Karpas-422 (cell line): ENCODE measurements at regions not wholly inside any gene's neighbourhood (a gene's known extent, or its start where the extent isn't known, plus 50 kb on each side); places are given as distances from the start of the nearest gene placed in this dataset.

Source experiments
- DNase-seq: peaks from one replicate; pipeline ENCODE4 v3.0.0-alpha.2; 2015
- H2AFZ ChIP-seq: fragments of 200-600 bp; sonication (generic); 2 replicates; pipeline ENCODE4 v1.6.1; 2014; ENCODE audit warnings: antibody characterized with exemption, low read length, mixed read lengths
- H3K27ac ChIP-seq: fragments of 200-600 bp; sonication (generic); 2 replicates; pipeline ENCODE4 v1.5.1; 2014; ENCODE audit warnings: mild to moderate bottlenecking, low read length, moderate library complexity
- H3K27me3 ChIP-seq: fragments of 200-600 bp; sonication (generic); 2 replicates; pipeline ENCODE4 v1.6.1; 2014; ENCODE audit warnings: low read length, mixed read lengths
- H3K36me3 ChIP-seq: fragments of 200-600 bp; sonication (generic); 2 replicates; pipeline ENCODE4 v1.6.1; 2014; ENCODE audit warnings: low read length, mixed read lengths; ENCODE audit not compliant: insufficient read depth
- H3K4me1 ChIP-seq: fragments of 200-600 bp; sonication (generic); 2 replicates; pipeline ENCODE4 v1.6.1; 2014; ENCODE audit warnings: mild to moderate bottlenecking, low read length, mixed read lengths
- H3K4me2 ChIP-seq: fragments of 200-600 bp; sonication (generic); 2 replicates; pipeline ENCODE4 v1.6.1; 2014; ENCODE audit warnings: low read length, low read depth, mild to moderate bottlenecking; ENCODE audit not compliant: poor library complexity, severe bottlenecking
- H3K4me3 ChIP-seq: fragments of 200-600 bp; sonication (generic); 2 replicates; pipeline ENCODE4 v1.5.1; 2014; ENCODE audit warnings: mild to moderate bottlenecking, antibody characterized with exemption, low read length, mixed read lengths
- H3K79me2 ChIP-seq: fragments of 200-600 bp; sonication (generic); 2 replicates; pipeline ENCODE4 v1.6.1; 2014; ENCODE audit warnings: mild to moderate bottlenecking, low read length, mixed read lengths
- H3K9ac ChIP-seq: fragments of 200-600 bp; sonication (generic); 2 replicates; pipeline ENCODE4 v1.6.0; 2014; ENCODE audit warnings: low read length
- H3K9me2 ChIP-seq: fragments of 200-600 bp; sonication (generic), shearing (Covaris generic); replicated peaks from 2 replicates; pipeline ENCODE4 v1.6.0; 2014; ENCODE audit warnings: mild to moderate bottlenecking, low read length, moderate library complexity; ENCODE audit not compliant: insufficient read depth
- H3K9me3 ChIP-seq: fragments of 300-700, 200-600 bp; sonication (generic); 2 replicates; pipeline ENCODE4 v1.6.1; 2014; ENCODE audit warnings: low read length, mixed read lengths
- H4K20me1 ChIP-seq: fragments of 200-600 bp; sonication (generic); 2 replicates; pipeline ENCODE4 v1.6.1; 2014; ENCODE audit warnings: mild to moderate bottlenecking, antibody characterized with exemption, low read length, low read depth; ENCODE audit not compliant: insufficient read depth

DNA sequence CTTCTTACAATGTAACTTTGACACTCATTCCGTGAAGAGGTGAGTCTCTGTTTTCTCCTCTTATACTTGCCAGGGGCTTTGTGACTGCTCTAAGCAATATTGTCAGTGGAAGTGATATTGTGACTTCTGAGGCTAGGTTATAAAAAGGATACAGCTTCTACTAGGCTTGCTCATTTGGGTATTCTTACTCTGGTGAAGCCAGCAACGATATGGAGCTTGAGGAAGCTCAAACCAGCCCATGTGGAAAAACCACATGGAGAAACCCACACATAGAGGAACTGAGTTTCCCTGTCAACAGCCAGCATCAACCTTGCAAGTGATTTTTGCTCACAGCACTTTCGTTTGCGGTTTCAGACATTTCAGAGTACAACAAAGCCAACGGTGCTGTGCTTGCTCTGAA is 149.6 kb upstream of the SEMA3E start:
- no peaks in the 10 kb centered on the region for H3K9me2 ChIP-seq
- H4K20me1 ChIP-seq = no peaks in the 10 kb centered on the region
- H3K4me3 ChIP-seq = no peak overlapping the region
- no peaks in the 10 kb centered on the region for H3K4me1 ChIP-seq
- no peak for DNase-seq
- H3K4me2 ChIP-seq = no peak overlapping the region
- no peak overlapping the region for H3K9ac ChIP-seq
- no peak overlapping the region for H3K27ac ChIP-seq
- no peaks in the 10 kb centered on the region for H3K79me2 ChIP-seq
- no peaks in the 10 kb centered on the region for H3K27me3 ChIP-seq
- H3K36me3 ChIP-seq = no peaks in the 10 kb centered on the region
- H3K9me3 ChIP-seq = peaks cover 41% of the 10 kb centered on the region
- H2AFZ ChIP-seq = no peak overlapping the region

- H3K9me2 ChIP-seq = no peaks in the 10 kb centered on the region
- no peak overlapping the region for H3K4me2 ChIP-seq
- H4K20me1 ChIP-seq = no peaks in the 10 kb centered on the region
- H3K4me1 ChIP-seq = no peaks in the 10 kb centered on the region
- no peaks in the 10 kb centered on the region for H3K36me3 ChIP-seq
- H3K27me3 ChIP-seq = no peaks in the 10 kb centered on the region
- H2AFZ ChIP-seq = no peak overlapping the region
- H3K79me2 ChIP-seq = no peaks in the 10 kb centered on the region
- H3K9me3 ChIP-seq = peaks cover 37% of the 10 kb centered on the region
- no peak overlapping the region for H3K9ac ChIP-seq
- no peak for DNase-seq
- H3K27ac ChIP-seq = no peak overlapping the region
- H3K4me3 ChIP-seq = no peak overlapping the region
Observed at GRCh38 chr7:83796760-83797159, 147.8 kb upstream of the SEMA3E start.

DNA sequence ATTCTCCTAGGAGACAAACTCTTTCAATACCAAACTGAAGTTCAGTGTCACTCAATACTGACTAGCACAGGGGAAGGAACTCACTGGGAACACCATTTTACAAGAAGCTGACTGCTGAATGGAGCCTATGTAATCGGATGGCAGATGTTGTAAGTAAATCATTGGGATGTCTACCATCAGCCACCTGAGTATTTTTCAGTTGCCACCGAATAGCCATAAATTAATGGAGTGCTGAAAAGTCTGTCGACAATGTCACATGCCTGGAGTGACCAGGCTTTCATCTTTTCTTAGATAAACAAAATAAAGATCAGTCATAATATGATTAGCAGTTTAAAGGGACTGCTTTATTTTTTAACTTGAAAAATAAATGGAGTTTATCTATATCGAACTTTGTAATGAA is 145.9 kb upstream of the SEMA3E start:
- DNase-seq = no peak
- Histone ChIP-seq H2AFZ (no peak overlapping the region), H3K27me3 (no peaks in the 10 kb centered on the region), H3K4me3 (no peak overlapping the region), H3K79me2 (no peaks in the 10 kb centered on the region), H3K27ac (no peak overlapping the region), H3K4me2 (no peak overlapping the region), H3K4me1 (no peaks in the 10 kb centered on the region), H4K20me1 (no peaks in the 10 kb centered on the region), H3K9me3 (peaks cover 33% of the 10 kb centered on the region), H3K9me2 (no peaks in the 10 kb centered on the region), H3K9ac (no peak overlapping the region), H3K36me3 (no peaks in the 10 kb centered on the region)

- DNase-seq = no peak
- Histone ChIP-seq H3K9ac (no peak overlapping the region), H3K36me3 (no peaks in the 10 kb centered on the region), H2AFZ (no peak overlapping the region), H3K4me2 (no peak overlapping the region), H3K9me3 (peaks cover 29% of the 10 kb centered on the region), H3K27me3 (no peaks in the 10 kb centered on the region), H4K20me1 (no peaks in the 10 kb centered on the region), H3K4me1 (no peaks in the 10 kb centered on the region), H3K4me3 (no peak overlapping the region), H3K9me2 (no peaks in the 10 kb centered on the region), H3K79me2 (no peaks in the 10 kb centered on the region), H3K27ac (no peak overlapping the region)
Observed at GRCh38 chr7:83793558-83793957, 144.6 kb upstream of the SEMA3E start.

- peaks cover 23% of the 10 kb centered on the region for H3K9me3 ChIP-seq
- H3K4me2 ChIP-seq = no peak overlapping the region
- H3K27ac ChIP-seq = no peak overlapping the region
- no peak overlapping the region for H3K4me3 ChIP-seq
- no peak overlapping the region for H3K9ac ChIP-seq
- no peaks in the 10 kb centered on the region for H3K4me1 ChIP-seq
- no peaks in the 10 kb centered on the region for H4K20me1 ChIP-seq
- H2AFZ ChIP-seq = no peak overlapping the region
- DNase-seq = no peak
- H3K79me2 ChIP-seq = no peaks in the 10 kb centered on the region
- no peaks in the 10 kb centered on the region for H3K36me3 ChIP-seq
- no peaks in the 10 kb centered on the region for H3K9me2 ChIP-seq
- H3K27me3 ChIP-seq = no peaks in the 10 kb centered on the region
Observed at GRCh38 chr7:83791737-83792136, 142.8 kb upstream of the SEMA3E start.

GRCh38 chr7:83786858-83787257 is 137.9 kb upstream of the SEMA3E start:
- Histone ChIP-seq H2AFZ (no peak overlapping the region), H3K36me3 (no peaks in the 10 kb centered on the region), H3K27me3 (no peaks in the 10 kb centered on the region), H4K20me1 (no peaks in the 10 kb centered on the region), H3K9me2 (no peaks in the 10 kb centered on the region), H3K9ac (no peak overlapping the region), H3K4me2 (no peak overlapping the region), H3K79me2 (no peaks in the 10 kb centered on the region), H3K27ac (no peak overlapping the region), H3K9me3 (peaks cover 25% of the 10 kb centered on the region), H3K4me1 (no peaks in the 10 kb centered on the region), H3K4me3 (no peak overlapping the region)
- no peak for DNase-seq

- DNase-seq = no peak
- H4K20me1 ChIP-seq = no peaks in the 10 kb centered on the region
- no peaks in the 10 kb centered on the region for H3K79me2 ChIP-seq
- no peaks in the 10 kb centered on the region for H3K4me1 ChIP-seq
- H3K27me3 ChIP-seq = no peaks in the 10 kb centered on the region
- no peaks in the 10 kb centered on the region for H3K36me3 ChIP-seq
- no peak overlapping the region for H3K4me3 ChIP-seq
- H3K9ac ChIP-seq = no peak overlapping the region
- no peak overlapping the region for H2AFZ ChIP-seq
- no peaks in the 10 kb centered on the region for H3K9me2 ChIP-seq
- no peak overlapping the region for H3K27ac ChIP-seq
- no peak overlapping the region for H3K4me2 ChIP-seq
- H3K9me3 ChIP-seq = peaks cover 43% of the 10 kb centered on the region
Observed at GRCh38 chr7:83782628-83783027, 133.7 kb upstream of the SEMA3E start.

DNA sequence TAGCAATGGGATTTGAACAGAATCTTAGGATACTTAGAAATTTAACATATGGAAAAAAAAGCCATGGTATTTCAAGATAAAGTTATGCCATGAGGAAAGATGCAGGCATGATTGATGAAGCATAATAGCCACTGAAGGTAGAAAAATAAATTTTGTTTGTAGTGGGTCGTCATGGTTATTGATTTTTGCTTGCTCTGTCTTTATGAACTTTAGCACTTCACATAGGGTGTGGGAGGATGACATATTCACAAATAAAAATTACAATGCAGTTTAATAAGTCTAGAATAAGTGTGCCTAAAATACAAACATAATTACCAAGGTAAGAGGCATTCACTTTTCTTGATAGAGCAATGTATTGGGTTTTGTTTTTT is 129.1 kb upstream of the SEMA3E start:
- DNase-seq = no peak
- Histone ChIP-seq H3K27me3 (no peaks in the 10 kb centered on the region), H4K20me1 (no peaks in the 10 kb centered on the region), H3K36me3 (no peaks in the 10 kb centered on the region), H2AFZ (no peak overlapping the region), H3K4me2 (no peak overlapping the region), H3K9me2 (no peaks in the 10 kb centered on the region), H3K4me3 (no peak overlapping the region), H3K4me1 (no peaks in the 10 kb centered on the region), H3K79me2 (no peaks in the 10 kb centered on the region), H3K9ac (no peak overlapping the region), H3K9me3 (peaks cover 56% of the 10 kb centered on the region), H3K27ac (no peak overlapping the region)

DNA sequence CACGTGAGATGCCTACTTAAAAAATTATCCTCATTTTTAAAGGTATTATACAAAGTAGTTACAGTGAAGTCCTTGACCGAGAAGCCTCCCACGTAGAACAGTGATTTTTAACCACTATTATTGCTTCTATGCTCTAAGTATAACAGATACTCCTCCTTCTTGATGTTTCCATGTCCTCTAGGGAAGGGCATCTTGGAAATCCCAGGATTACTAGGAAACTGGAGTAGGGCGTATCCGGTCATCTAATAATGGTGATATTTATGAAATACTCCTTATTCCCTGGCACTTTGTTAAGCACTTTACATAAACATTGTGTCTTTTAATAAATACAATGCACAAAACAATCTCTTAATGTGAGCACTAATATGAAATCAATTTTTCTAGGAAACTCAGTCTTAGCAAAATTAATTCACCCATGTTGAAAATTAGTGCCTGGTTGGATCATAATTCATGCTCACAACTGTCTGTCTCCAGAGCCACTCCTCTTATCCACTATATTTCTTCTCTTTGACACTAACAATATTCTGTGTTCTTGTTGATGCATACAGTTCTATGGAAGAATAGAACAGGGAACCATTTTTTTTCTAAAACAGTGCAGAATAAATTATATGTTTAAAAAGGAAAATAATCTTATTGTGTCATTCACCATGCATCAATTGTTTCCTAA is 128.6 kb upstream of the SEMA3E start:
- H3K27me3 ChIP-seq = no peaks in the 10 kb centered on the region
- H3K9me3 ChIP-seq = peaks cover 53% of the 10 kb centered on the region
- no peaks in the 10 kb centered on the region for H4K20me1 ChIP-seq
- H2AFZ ChIP-seq = no peak overlapping the region
- H3K79me2 ChIP-seq = no peaks in the 10 kb centered on the region
- no peak overlapping the region for H3K4me3 ChIP-seq
- H3K9me2 ChIP-seq = no peaks in the 10 kb centered on the region
- H3K4me2 ChIP-seq = no peak overlapping the region
- H3K36me3 ChIP-seq = no peaks in the 10 kb centered on the region
- no peak overlapping the region for H3K9ac ChIP-seq
- H3K27ac ChIP-seq = no peak overlapping the region
- no peak for DNase-seq
- no peaks in the 10 kb centered on the region for H3K4me1 ChIP-seq
